Adrenal gland (tissue), 5 donors: ENCODE measurements at regions not wholly inside any gene's neighbourhood (a gene's known extent, or its start where the extent isn't known, plus 50 kb on each side); places are given as distances from the start of the nearest gene placed in this dataset.

Experiments used
- CTCF ChIP-seq, 6 experiments: fragments of 450-650 bp in 4 of 6; fragments of 200-600 bp in 2 of 6; sonication (generic) in 1 of 6; IDR thresholded peaks; 1 replicate in 5 of 6; 2 replicates in 1 of 6; pipeline versions ENCODE4 v1.5.1 to v1.8.0; 2016 to 2021; ENCODE audit warnings: antibody characterized with exemption in 6 of 6, mild to moderate bottlenecking in 2 of 6, moderate library complexity in 1 of 6
- POLR2A ChIP-seq, 2 donors: fragments of 450-650 bp; IDR thresholded peaks; one replicate each; pipeline ENCODE4 v1.6.1; 2017; ENCODE audit warnings: antibody characterized with exemption in 2 of 2, mild to moderate bottlenecking in 2 of 2, moderate library complexity in 1 of 2
- donor health status: DM: no; HTN: no; CAD: no.

- TF ChIP-seq POLR2A (IDR thresholded peaks at IDR 0.05) (no peak), CTCF (IDR thresholded peaks at IDR 0.05) (no peak)
Observed at GRCh38 chr11:103673773-103674172, 362.7 kb upstream of the DDI1 start.
